Glutamatergic neuron (in vitro differentiated cells): ENCODE measurements at regions not wholly inside any gene's neighbourhood (a gene's known extent, or its start where the extent isn't known, plus 50 kb on each side); places are given as distances from the start of the nearest gene placed in this dataset.

Experiments
- DNase-seq: peaks from one replicate; pipeline ENCODE4 v3.0.0; 2022
- H3K27ac Mint-ChIP-seq: one replicate; pipeline ENCODE4 v1.8.0; 2020; ENCODE audit warnings: mild to moderate bottlenecking, mixed read lengths, inconsistent platforms; ENCODE audit not compliant: unreplicated experiment
- H3K27me3 Mint-ChIP-seq: one replicate; pipeline ENCODE4 v1.8.0; 2020; ENCODE audit warnings: mild to moderate bottlenecking, moderate library complexity, mixed read lengths, inconsistent platforms; ENCODE audit not compliant: unreplicated experiment
- H3K36me3 Mint-ChIP-seq: one replicate; pipeline ENCODE4 v1.8.0; 2020; ENCODE audit warnings: mild to moderate bottlenecking, mixed read lengths, inconsistent platforms; ENCODE audit not compliant: unreplicated experiment
- H3K4me1 Mint-ChIP-seq: one replicate; pipeline ENCODE4 v1.8.0; 2020; ENCODE audit warnings: mild to moderate bottlenecking, low read depth, mixed read lengths, inconsistent platforms; ENCODE audit not compliant: unreplicated experiment
- H3K4me3 Mint-ChIP-seq: one replicate; pipeline ENCODE4 v1.8.0; 2020; ENCODE audit warnings: mild to moderate bottlenecking, mixed read lengths, inconsistent platforms; ENCODE audit not compliant: unreplicated experiment
- H3K9me3 Mint-ChIP-seq: one replicate; pipeline ENCODE4 v1.8.0; 2020; ENCODE audit warnings: mild to moderate bottlenecking, moderate library complexity, mixed read lengths, inconsistent platforms; ENCODE audit not compliant: unreplicated experiment
- CTCF ChIP-seq: fragments of 200-600 bp; sonication (generic); IDR thresholded peaks from one replicate; pipeline ENCODE4 v1.5.0; 2021; ENCODE audit not compliant: partially characterized antibody, unreplicated experiment

DNA sequence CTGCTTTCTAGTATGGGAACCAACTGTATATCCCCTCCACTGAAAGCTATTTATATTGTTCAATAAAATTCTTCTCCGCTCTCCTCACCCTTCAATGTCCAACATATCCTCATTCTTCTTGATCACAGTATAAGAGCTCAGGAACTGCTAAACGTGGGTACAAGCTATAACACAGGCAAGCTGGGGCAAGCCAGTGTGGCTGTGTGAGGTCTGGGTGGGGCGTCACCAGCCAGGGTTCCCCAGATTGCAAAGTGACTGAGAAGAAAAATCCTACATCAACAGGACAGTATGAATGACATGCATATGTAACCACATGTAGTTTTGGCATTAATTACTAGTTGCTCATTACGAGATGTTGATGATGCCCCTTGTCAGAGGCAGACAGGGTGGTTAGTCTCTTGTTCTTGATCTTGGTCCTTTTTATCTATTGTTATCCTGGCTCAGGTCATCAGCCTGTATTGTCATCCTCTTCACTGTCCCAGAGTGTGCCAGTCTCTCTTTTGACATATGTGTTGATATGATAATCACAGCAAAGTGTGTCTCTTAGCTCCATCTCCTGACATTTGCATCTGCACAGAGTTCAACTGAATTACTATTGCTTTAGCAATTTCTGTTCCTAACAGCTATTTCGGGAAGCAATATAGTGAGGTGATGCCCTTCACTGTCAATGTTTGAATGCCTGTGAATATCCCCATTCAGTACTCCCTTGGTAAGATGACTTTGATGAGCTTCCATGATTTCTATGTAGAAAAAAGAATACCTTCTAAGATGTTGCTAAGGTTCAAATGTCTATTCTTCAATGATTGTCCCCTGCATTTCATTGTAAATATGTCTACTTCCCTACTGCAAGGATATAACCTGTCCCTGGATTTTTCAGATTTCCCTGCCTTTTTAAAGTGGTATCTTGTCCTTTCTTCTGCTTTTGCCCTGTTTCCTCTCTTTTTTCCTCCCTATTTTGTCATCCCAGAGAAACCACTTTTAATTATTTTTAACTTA, 140.3 kb downstream of the MAT2B start:
- peaks cover 24% of the 10 kb centered on the region for H3K9me3 Mint-ChIP-seq
- DNase-seq: no peak

GRCh38 chr5:163649514-163649913, 144.1 kb downstream of the MAT2B start:
- Mint-ChIP-seq H3K4me3 (no peak overlapping the region), H3K36me3 (peaks cover 19% of the 10 kb centered on the region), H3K27ac (peak overlapping the region; percentile 77), H3K27me3 (peaks cover 9% of the 10 kb centered on the region), H3K4me1 (peaks cover 22% of the 10 kb centered on the region), H3K9me3 (peaks cover 20% of the 10 kb centered on the region)
- DNase-seq: no peak
- TF ChIP-seq CTCF: no peak

More for the DNA sequence above, 140.3 kb downstream of the MAT2B start:
- no peak for TF ChIP-seq CTCF
- Mint-ChIP-seq H3K27me3 (peaks cover 9% of the 10 kb centered on the region), H3K27ac (peak overlapping the region; percentile 91), H3K4me3 (peak overlapping the region; percentile 49), H3K36me3 (peaks cover 19% of the 10 kb centered on the region), H3K4me1 (peaks cover 42% of the 10 kb centered on the region)

DNA sequence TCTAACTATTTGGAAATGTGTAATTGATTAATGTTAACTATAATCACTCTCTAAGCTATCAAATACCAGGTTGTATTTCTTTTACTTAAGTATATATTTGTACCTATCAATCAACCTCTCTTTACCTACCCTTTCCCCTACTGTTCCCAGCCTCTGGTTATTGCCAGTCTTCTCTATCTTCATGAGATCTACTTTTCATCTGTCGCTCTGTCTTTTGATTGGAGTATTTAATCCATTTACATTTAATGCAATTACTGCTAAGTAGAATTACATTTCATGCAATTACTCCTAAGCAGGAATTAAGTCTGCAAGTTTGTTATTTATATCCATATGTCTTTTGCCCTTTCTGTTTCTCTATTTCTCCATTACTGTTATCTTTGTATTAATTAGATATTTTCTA, 148.1 kb downstream of the MAT2B start:
- no peak for DNase-seq
- TF ChIP-seq CTCF: no peak
- peaks cover 3% of the 10 kb centered on the region for H3K36me3 Mint-ChIP-seq
- H3K27me3 Mint-ChIP-seq: no peaks in the 10 kb centered on the region
- H3K4me3 Mint-ChIP-seq: no peak overlapping the region
- peaks cover 21% of the 10 kb centered on the region for H3K4me1 Mint-ChIP-seq
- peaks cover 10% of the 10 kb centered on the region for H3K9me3 Mint-ChIP-seq
- H3K27ac Mint-ChIP-seq: no peak overlapping the region

DNA sequence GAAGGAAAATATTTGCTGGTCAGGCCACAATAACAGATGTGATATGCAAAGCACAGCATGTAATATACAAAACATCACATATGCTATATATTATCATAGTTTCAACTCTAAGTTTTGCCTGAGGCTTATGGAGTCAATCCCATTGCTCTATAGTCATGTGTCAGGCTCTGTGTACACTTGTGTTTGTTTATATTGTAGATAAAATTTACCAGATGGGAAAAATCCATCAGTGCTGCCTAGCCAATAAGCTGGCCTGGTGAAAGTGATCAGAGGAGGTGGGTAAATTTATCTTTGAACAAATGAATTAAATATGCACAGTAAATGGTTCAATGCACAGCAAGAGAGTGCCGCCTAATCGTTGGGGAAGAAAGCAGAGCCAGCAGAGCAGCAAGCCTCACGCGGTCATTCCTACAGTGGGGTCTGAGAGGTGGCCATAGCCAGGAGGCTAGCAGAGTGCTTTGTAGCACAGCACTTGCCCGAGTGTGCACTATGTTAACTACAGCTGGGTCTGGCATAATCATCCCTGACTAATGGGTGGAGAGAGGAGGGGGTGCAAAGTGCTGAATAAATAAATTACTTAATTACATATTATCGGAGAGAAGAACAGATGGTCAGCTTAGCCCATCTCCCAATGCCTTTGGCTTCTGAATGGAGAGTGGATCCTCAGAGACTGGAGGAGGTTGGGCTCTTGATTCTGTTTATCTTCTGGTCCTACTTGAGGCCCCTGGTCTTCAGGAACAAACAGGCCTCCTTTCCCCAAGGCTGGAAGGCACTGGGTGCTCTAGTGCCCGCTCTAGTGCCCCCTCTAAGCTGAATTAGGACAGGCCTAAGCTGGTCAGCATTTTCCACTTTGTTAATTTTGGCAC, 153.5 kb downstream of the MAT2B start:
- no peaks in the 10 kb centered on the region for H3K27me3 Mint-ChIP-seq
- peaks cover 31% of the 10 kb centered on the region for H3K4me1 Mint-ChIP-seq
- peak overlapping the region; percentile 92 for H3K27ac Mint-ChIP-seq
- no peaks in the 10 kb centered on the region for H3K36me3 Mint-ChIP-seq
- H3K4me3 Mint-ChIP-seq: peak overlapping the region; percentile 26
- H3K9me3 Mint-ChIP-seq: peaks cover 7% of the 10 kb centered on the region
- DNase-seq: peak; percentile 24
- TF ChIP-seq CTCF: no peak

DNA sequence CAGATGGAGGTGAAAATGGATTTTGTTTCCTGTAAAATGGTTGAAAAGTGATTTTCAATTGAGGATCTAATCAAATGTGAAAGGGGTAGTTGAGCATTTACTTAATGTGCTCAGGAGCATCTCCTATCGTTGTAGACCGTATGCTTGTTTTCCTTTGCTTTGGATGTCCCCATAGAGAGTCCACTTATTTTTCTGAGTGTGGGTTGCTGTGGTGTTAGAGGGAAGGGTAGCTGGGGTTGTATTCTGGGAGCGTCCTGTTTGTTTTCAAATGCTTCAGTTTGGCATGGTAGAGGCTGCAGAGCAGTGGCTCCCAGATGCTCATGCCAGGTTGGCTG, 154.1 kb downstream of the MAT2B start:
- H3K9me3 Mint-ChIP-seq: peaks cover 7% of the 10 kb centered on the region
- no peaks in the 10 kb centered on the region for H3K27me3 Mint-ChIP-seq
- TF ChIP-seq CTCF: no peak
- DNase-seq: no peak
- no peak overlapping the region for H3K4me3 Mint-ChIP-seq
- peaks cover 31% of the 10 kb centered on the region for H3K4me1 Mint-ChIP-seq
- H3K36me3 Mint-ChIP-seq: no peaks in the 10 kb centered on the region
- H3K27ac Mint-ChIP-seq: peak overlapping the region; percentile 92
